HG02938 (cell line): ENCODE measurements at regions not wholly inside any gene's neighbourhood (a gene's known extent, or its start where the extent isn't known, plus 50 kb on each side); places are given as distances from the start of the nearest gene placed in this dataset.

Experiments used
- ATAC-seq: cut with Tn5 transposase; IDR thresholded peaks from one replicate; pipeline ENCODE4 v1.9.1; 2021; ENCODE audit warnings: mild to moderate bottlenecking, moderate library complexity; ENCODE audit not compliant: unreplicated experiment

DNA sequence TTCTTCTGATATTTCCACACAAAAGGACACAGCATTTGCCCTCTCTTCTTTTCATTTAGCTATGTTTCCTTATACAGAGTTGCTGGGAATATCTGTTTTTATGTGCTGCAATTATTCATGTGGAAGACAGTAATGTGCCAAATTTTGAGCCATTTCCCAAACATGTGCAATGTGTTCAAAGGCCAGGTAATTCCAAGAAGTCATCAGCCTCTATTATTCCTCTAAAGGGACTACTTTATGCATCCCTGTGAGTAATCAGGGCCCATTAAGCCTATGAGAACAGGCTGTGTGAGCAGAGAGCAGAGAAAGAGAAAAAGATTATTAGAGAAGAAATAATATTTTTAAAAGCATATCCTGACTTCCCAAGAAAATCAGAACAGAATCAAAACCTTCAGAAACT, 107.6 kb upstream of the OSR1 start:
- no peak for ATAC-seq

DNA sequence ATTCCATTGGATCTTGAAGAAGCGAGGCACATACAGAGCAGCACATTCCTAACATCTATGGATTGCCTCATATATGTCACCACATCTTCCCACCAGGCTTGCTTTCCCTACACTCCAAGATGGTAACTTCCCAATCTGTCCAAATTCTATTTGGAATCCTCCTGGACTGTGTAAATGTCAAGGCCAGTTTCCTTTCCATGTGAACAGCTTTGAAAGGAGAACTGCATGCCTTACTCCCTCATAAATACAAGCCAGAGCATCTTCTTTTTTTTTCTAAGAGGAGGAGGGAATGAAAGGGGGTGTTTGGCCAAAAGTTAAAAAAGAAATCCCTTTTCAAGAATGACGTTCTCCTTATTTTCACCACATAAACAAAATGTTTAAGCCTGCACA, 103.8 kb upstream of the OSR1 start:
- no peak for ATAC-seq

DNA sequence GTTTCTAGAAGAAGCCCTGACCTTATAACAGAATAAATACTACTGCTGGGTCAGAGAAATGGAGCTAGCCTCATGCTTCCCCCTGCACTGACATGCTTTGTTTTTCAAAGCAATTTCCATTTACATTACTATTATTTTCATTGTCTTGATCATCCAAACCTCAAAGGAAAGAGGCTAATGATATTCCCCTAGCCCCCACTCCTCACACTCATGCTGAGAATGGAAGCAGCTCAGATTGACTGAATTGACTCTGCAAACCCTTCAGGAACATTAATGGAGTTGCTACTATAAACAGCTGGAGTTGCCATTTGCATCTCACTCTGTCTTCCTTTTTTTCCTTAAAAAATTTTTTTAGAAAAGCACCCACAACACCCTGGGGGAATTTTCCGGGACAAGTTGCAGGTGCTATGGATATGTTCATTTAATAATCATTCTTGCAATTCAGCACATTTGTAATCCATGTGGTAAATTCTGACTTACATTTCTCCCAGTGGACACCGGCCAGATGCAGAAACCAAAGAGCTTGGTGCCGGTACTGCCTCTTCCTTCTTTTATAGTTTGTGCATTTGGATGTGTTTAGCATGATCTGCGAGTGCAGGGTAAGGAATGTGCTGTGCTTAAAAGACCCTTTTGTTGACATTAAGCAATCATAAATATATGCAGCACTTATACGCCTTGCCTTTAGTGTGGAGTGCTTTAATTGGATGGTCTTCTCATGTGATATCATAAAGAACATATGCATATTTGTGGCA, 103.3 kb upstream of the OSR1 start:
- ATAC-seq: no peak

DNA sequence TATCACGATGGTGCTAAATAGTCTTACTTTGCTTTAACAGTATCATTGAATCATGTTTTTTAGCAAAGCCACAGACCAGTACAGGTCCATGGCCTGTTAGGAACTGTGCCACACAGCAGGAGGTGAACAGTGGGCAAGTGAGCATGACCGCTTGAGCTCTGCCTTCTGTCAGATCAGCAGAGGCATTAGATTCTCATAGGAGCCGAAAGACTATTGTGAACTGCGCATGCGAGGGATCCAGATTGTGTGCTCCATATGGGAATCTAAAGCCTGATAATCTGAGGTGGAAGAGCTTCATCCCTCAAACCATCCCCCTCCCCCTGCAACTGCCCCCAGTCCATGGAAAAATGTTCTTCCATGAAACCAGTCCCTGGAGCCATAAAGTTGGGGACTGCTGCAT, 102.3 kb upstream of the OSR1 start:
- no peak for ATAC-seq

DNA sequence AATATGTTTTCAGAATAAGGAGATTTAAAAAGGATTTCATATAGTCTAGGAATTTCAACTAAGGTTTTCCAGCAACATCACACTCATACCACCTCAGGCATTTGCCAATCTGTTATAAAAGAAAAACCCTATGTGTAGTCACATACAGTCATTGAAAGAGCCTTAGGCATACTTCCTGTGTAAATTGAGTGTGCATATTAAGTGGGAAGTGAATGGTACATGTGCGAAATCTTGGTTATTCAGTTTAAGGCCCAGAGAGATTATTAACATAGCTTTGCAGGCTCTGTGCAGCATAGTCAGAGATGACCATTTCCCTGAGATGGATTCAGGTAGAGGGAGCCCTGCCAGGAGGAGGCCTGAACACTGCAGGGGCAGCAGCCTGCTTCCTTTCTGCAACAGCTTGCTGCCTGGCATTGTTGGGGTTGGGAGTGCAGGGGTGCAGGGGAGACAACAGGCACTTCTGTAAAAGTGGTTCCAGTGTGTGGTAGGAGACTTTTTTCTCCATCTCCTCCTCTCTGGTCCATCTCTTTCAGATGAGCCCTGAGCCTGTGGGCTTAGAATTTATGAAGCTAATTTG, 100.1 kb upstream of the OSR1 start:
- ATAC-seq: no peak

DNA sequence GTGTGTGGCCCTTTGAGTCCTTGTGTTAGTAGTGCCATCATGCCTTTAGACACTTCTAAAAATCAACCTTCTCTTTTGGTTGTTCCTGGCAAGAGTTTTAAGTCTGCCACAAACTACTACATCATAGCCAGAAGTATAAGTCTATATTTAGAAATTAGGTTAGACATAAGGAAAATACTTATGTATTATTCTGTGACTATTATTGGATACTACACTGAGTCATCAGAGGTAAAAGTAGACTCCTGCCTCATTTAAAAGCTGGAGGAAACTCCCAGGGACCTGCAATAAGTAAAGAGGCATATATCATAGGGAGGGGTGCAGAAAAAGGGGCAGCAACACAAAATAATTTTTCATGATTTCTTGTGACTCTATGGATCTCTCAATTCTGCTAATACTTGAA, 99.4 kb upstream of the OSR1 start:
- ATAC-seq: no peak

DNA sequence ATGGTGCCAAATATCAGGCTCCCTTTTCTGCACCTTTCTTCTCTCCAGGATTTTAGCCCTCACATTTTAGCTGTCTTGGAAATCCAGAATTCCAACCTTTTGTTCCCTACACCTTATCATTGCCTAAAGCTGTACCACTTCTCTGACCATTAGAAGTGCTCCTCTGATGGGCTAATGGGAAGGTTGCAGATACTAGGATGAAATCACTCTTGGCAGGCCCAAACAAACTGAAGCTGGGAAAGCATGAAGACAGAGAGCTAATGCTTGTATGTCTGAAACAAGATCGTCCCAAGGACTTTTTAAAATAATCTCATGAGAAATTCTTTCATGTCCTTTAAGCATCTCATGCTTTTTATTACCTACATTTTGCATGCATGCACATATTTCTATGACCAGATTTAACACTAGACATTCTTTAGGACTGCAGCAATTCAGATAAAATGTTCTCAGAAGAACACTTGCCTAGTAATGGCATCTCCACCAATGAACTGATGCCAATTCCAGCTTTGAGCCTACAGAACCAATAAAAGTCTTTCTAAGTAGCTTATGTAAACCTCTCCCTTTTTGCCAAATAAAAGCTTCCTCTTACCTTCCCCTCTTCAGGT, 98.4 kb upstream of the OSR1 start:
- ATAC-seq: no peak

DNA sequence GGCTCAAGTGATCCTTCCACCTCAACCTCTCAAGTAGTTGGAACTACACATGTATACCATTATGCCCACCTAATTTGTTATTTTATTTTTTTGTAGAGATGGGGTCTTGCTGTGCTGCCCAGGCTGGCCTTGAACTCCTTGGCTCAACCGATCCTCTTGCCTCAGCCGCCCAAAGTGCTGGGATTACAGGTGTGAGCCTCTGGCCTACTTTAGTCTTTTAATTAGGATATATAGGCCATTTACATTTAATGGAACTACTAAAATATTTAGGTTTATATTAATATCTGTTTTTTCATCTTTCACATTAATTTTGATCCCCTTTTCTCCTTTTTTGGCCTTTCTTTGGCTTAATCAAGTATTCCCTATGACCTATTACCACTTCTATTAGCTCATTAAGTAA, 95.7 kb upstream of the OSR1 start:
- no peak for ATAC-seq

DNA sequence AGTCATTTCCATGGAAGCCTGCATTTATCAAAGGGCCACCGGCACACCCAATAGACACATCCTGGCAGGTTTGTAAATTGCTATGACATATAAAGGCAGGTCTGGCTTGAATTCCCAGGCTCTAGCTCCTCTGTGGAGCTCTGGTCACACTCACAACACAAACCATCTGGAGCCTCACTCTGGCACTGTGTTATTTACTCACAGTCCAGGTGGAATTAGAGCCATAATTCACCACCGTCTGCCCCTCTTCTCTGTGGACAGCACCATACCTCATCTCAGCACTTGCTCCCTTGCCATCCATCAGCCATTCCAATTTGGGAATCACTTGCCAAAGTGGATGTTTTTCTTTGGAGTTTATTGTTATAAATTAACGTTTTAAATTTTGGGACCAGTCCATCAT, 84.3 kb upstream of the OSR1 start:
- no peak for ATAC-seq

DNA sequence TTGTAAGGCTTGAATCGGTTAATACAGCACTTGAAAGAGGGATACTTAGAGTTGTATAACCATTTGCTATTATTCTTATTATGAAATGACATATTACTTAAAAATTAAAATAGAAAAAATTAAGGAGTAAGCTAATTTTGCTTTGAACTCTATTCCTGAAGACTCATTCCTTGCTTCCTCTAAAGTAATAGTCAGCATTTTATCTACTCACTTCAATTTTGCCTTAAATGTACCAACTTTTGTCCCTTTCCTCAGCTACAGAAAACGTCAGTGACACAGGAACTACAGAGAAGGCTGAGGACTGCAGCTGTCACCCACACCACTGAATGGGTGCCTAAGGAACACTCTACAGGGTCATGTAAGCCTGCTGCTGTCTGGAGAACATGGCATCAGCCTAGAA, 80.7 kb upstream of the OSR1 start:
- no peak for ATAC-seq

DNA sequence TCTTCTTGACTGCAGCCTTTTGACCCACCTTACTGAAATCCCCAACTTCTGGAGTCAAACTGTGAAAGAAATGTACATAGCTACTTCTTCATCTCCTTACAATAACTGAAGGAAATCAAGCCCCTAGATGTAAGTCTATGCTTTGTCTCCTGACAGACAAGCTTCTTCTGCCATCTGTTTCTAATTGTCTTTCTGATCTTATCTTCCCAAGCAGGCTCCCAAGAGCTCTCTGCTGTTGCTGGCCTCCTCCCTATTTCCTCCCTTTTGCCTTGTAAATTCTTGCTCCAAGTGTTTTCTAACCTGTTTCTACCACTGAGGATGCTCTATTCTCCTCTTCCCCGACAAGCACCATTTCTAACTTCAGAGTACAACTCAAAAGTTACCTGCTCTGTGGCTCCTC, 77.4 kb upstream of the OSR1 start:
- ATAC-seq: no peak

DNA sequence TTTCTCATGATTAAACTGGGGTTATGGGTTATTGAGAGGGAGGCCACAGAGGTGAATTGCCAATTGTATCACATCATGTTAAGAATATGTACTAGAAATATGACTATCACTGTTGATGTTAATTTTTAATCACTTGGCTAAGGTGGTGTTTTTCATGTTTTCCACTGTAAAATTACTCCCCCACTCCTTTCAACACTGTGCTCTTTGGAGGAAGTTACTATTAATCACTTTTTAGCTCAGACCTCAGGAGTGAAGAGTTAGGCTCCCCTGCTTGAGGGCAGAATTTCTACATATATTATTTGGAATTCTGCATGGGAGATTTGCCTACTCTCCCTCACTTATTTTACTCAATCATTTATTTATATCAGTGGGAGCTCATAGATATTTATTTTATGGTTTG, 76.0 kb upstream of the OSR1 start:
- no peak for ATAC-seq

DNA sequence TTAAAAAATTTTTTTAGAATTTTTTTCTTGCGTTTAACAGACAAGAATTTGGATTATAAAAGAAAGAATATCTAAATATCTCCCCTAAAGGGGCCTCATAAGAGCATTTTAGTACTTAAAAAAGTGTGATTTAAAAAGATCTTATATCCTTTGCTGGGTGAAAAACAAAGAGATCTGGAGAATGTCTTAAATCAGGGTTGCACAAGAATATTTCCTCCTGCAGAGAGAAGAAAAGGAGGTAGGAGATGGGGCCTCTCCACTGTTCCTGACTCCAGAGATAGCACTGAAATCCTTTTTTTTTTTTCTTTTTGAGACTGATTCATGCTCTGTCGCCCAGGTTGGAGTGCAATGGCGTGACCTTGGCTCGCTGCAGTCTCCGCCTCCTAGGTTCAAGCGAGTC, 68.5 kb upstream of the OSR1 start:
- ATAC-seq: no peak

DNA sequence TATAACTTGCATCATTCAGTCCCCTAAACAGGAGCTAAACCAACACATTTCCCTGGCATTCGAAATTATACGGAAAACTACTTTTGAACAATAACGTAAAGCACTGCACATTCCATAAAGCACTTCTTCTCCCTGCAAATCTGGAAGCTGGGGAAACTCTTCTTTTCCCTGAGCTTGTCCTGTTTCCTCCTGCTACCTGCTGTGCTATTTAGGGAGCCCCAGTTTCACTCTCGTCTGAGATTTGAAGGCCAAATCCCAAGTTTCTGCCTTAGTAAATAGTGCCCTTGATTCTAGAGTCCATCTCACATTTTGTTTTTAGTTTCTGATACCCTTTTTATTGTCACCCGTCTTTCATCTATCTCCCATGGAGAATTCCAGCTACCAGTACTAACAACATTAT, 67.7 kb upstream of the OSR1 start:
- ATAC-seq: no peak

DNA sequence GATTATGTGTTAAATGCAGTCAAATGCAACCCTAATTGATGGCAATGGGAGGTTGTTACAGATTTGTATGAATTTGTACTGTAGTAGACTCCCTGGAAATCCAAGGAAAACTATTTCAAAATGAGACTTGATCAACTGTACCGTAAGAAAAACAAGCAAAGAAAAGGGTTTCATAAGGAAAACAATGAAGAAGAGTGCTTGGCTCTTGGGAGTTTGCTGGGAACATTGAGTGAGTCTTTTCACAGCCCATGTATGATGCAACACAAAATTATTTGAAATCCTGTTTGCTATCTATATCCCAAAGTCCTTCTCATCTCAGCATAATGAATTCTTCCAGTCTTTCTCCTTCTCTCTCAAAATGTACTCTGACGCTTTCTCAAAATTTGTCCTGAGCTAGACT, 67.0 kb upstream of the OSR1 start:
- ATAC-seq: no peak

DNA sequence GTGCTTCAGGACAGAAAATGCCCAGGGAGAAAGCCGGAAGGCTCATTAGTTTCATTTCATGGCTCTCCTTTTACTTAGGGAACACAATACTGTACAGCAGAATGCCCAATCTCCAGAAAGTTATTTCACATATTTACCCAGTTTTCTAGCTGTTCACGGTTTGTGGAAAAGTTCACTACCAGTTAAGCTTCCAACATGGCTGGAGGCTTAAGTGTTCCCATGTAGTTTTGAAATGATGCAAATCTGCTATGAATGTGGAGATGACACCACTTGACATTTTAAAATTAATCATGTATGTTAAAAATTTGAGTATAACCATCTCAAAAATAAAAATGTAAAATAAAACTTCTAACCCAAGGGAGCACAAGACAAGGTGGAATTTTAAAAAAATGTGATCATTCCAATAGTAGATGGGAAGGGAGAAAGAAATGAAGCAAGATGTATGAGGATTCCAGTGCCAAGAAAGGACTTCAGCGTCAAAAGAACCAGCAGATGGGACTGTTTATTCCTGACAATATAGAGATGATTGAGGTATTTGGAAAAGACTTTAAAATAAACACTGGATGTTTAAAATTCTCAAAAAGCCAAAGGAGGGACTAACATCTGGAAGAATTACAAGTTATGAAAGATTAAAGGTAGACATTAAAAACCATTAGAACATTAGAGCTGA, 60.9 kb upstream of the OSR1 start:
- ATAC-seq: no peak

DNA sequence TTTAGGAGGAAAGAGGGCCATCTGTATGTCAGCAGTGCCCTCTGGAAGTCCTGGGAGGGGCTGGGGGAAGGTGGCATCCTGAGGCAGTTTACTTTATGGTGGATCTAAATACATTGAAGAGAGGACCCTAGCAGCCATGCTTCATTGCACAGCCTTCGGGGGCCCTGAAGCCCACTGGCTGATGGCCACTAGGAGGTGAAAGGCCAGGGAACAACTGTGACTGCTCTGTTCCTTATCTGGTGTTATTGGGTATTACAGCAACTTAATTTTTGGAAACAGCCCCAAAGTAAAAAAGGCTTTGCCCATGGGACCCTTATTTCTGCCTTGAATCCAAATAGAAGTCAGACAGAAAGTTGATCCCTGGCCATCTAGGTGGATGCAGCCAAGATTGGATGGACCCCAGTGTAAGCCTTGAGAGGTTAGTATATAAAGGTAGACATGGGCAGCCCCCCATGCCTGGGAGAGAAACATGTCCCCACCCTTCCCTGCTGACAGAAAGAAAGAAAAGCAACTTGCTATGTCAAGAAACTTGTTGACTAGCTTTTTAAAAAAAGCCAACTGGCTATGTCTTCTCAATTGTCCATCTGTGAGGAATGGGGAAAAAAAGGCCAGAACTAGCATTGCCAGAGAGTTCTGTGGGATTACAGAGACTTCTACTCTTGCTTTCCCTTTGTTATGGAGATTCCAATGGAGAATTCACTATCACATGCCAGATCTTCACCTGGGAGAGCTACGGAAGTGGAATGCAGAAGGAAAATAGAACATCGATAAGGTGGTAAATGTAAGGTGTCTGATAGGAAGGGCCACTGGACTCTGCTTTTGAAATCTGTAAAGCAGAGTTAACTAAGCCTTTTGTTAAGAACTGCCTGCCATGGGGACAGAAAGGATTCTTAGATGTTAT, 58.6 kb upstream of the OSR1 start:
- ATAC-seq: no peak

DNA sequence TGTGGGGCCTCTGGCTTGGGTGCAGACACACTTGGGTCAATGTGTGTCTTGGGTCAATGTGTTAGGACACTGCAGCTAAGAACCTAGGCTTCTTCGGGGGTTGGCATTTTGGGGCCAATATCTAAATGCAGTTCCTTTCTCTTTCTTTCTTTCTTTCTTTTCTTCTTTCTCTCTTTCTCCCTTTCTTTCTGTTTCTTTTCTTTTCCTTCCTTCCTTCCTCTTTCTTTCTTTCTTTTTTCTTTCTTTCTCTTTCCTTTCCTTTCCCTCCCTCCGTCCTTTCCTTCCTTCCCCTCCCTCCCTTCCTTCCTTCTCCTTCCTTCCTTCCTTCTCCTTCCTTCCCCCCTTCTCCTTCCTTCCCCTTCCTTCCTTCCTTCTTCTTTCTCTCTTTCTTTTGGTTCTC, 57.7 kb upstream of the OSR1 start:
- ATAC-seq: no peak

DNA sequence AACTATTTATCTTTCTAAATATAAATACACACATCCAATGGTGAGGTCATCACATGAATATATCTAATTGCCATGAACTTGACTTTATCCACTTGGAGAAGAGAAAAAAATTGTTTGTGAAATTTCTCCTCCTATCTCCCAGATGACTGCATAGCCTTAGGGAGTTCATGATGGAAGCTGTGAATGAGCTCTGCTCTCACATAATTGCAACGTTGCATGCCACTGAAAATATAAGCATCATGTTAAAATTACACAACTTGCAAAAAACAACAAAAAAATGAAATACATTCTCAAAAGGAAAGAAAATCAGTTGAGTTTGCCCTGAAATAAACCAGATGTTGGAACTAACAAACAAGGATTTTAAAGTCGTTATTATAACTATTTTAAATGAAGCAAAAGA, 50.6 kb upstream of the OSR1 start:
- no peak for ATAC-seq

DNA sequence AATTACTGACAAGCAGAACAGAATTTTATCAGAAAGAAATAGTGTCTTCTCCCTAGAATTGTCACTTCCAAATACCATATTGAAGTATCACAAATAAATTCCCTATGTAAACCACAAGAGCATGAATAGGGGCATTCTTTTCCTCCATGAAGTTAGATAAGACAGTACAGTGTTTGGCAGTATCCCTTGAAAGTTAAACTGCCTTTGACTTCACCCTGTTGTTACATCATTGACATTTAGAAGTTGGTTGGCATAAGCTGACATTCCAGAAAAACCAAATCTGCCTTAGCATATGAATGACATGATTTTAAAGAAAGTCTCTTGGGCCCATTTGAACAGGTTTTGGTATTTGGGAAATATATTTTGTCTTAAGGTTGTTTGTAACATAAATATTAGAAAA, 50.2 kb upstream of the OSR1 start:
- ATAC-seq: no peak
